Stimulated activated CD4-positive, alpha-beta T cell treated with anti-CD3 and anti-CD28 coated beads, Interleukin-2, amount 100 ng/mL, for 48 hours (primary cell): ENCODE measurements at regions not wholly inside any gene's neighbourhood (a gene's known extent, or its start where the extent isn't known, plus 50 kb on each side); places are given as distances from the start of the nearest gene placed in this dataset.
A peak's percentile ranks its signal among the peaks of the same experiment; 100 is the strongest.
"Not testable (repeated sequence)": the region's sequence is repeated elsewhere in the genome, so short reads cannot be mapped to it uniquely, and the experiment has no call there.

Experiments used
- DNase-seq, 2 donors: peaks; one replicate each; pipeline ENCODE4 v3.0.0-alpha.2; 2020

DNA sequence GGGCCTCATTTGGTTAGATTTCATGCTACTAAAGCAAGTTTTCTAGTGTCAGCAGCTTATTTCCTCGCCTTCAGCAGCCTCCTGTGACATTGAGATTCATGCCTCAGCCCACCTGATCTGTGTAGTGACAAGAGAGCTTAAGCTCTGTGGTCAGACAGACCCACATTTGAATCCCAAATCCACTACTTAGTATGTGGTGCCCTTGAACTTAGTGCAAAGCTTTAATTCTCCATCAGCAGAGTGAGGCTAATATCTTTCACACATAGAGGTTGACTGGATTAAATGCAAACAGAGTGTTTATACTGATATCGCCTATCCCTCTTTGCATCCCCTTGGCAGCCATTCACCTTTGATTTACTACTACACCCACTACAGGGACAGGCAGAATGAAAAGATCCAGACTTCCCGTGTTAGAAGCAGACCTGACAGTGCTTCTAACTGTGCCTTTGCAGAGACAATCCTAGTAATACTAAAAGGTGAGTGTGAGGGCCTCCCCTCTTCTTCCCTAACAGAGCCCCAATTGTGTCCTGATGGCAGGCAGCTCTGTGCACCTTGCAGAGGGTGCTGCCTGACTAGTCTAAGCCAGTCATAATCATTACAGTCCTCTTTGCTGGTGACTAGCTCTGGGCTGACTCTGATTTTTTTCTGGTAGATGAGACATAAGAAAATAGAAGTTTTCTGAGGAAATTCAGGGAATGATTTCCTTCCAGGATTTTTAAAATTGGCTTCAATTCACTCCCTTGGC lies 264.0 kb downstream of the CTH start:
- DNase-seq: no peak

DNA sequence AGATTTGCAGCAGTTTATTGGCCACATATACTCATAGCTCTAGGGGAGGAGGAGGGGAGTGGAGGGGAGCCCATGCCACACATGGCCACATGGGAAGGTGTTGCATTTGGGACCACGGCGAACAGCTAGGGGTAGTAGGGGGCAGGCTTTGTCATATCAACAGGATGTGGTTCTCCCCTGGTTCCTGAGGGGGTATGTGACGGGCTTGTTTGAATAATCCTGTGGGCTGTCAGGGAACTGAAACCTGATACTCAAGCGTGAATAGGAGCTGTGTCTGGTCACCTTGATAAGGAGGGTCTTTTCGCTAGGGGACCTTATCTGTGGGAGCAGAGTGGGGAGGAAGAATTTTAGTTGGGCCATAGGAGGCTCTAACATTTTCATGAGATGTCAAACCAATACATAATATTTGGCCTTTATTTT lies 264.7 kb downstream of the CTH start:
- DNase-seq: no peak

DNA sequence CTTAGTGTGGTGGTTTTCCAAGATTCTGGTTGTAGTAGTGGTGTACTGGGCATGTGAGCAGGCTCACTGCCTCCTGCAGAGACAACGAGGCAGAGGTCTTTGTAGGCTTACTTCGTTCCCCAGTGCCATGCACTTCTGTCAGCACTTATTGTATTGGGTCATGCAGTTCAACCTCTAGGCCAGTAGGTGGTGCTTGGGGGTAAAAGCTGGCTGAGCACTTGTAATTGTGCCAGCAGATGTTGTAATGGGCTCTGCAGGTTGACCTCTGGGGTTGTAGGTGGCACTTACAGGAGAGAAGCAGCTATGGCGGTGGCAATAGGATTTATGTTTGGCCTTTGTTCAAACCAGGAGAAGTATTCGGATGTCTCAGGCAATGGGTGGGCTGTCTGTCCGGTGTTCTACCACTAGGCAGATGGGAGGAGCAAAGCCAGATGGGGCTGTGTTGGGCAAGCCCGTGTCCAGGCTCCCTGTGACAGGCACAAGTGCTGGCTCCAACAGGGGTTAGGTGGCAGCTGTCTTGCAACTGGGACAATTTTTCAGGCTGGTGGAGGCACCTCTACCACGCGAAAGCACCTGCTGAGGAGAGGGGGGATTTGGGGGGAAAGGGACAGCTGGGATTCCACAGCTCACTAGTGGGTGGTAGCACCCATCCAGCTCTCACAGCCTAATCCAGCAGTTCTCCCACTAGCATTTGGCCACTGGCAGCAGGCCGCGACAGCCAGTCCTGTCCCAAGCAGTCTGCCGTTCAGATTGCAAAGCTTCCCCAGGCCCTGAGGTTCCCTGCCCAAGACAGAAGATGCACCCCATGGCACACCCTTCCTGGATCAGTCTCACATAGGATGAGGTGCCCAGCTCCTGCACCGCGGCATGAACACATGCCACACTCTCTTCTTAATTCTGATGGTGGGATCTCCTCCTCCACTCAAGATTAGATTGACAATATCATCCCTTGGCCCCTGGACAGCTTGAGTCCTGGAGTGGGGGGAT lies 274.5 kb downstream of the CTH start:
- DNase-seq: peak; percentile 14 to 18

DNA sequence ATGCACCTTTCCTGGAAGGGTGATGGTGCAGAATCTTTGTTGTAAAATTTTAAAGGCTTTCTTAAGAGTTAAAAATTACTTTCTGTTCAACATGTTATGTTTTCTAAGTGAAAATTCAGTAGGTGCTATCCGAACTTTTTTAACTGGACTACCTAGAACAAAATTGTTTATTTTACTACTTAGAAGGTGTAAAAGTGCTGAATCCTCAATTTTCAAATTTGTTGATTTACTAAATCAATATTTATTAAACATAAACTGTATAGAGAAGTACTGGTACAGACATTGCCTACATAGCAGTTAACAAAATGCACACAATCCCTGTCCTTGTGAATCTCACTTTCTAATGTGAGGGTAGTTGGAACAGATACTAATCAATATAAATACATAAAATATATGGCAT lies 277.5 kb downstream of the CTH start:
- no peak for DNase-seq

DNA sequence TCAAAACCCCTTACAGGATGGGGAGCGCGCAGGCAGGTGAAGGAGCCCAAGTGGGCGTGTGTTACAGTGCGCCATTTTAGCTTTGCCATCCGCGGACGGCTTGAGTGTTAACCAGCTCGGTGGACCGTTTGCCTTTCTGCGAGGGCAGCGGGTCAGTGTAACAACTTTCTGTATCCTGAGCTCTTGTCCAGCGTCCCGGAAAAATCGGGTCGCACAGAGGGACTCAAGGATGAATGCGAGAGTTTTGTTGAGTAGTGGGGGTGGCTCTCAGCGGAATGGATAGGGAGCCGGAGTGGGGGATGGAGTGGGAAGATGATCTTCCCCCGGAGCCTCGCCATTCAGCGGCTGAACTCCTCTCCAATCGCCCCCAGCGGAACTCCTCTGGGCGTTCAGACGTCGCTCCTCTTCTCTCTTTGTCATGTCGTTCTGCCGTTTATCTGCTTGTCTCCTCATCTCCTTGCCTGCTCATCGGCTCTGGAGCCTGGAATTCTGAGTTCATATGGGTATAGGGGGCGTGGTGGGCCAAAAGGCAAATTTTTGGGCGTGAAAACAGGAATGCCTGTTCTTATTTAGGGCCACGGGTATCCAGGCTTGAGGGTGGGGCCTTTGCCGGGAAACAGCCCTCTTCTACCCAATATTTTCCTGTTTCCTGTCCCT lies 295.4 kb downstream of the CTH start:
- no peak for DNase-seq

DNA sequence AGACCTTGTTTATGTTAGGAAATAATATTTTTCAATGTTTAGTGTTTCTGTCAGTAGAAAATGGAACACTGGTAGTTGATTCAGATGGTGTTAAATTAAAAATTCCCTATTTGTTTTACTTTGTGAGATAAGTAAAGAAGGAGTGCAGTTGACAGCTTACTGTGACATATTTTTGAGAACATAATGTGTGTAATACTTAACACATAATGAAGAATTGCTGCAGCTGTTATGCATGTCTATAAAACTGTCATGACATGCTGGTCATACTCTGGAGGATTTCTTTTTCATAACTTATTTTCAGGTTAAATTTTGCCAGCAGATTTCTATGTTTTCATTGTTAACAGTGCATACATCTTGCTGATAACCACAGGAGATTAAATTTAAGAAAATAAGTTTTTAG lies 296.1 kb downstream of the CTH start:
- no peak for DNase-seq

DNA sequence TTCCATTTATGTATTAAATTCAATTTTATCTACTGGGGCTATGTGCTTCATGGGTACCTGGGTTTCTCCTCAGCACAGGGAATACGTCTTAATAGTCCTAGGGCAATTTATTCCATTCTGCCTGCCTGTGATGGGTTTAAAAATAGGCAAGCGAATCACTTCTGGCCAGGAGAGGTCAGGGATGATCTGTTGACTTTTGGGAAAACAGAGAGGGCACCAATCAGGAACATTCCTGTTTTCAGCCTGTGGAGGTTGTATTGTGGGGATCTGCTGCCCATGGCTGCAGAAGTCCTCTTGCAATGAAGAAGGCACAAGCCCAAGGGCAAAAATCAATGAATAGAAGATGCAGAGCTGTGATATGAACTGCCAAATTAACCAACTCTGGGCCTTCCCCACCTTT lies 303.1 kb downstream of the CTH start:
- no peak for DNase-seq

DNA sequence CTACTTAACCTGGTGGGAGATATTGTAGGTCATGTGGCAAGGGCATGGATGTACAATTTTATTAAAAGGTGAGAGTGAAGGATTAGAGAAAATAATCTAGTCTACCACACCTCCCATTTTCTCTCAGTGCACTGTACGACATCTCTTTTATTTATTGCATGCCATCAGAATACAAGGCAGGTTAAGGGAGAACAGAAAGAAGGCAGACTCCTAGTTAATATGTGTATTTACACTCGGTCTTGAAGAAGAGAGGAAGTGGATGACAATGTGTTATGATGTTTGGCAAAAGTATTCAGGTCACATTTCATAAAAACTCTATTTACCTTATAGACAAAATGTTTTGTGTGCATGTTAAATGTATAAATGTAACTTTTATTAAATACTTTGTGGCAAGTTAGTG lies 306.1 kb downstream of the CTH start:
- DNase-seq: no peak

DNA sequence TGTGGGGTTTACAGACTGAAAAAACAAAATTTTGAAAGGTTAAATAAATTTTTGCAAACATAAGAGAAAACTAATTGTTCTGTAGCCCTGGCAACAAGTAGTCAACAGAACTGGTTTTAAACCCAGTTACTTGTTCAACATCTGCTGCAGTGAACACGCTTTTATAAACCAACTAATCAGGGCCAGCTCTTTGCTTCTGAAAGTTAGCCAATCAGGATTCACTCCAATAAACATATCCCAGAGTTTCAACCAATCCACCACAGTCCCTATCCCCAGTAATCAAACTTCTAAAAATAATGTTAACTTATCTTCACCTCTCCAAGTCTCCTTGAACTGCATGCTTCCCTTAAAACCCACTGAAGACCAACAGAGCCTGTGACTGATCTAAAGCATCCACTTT lies 306.6 kb downstream of the CTH start:
- no peak for DNase-seq

DNA sequence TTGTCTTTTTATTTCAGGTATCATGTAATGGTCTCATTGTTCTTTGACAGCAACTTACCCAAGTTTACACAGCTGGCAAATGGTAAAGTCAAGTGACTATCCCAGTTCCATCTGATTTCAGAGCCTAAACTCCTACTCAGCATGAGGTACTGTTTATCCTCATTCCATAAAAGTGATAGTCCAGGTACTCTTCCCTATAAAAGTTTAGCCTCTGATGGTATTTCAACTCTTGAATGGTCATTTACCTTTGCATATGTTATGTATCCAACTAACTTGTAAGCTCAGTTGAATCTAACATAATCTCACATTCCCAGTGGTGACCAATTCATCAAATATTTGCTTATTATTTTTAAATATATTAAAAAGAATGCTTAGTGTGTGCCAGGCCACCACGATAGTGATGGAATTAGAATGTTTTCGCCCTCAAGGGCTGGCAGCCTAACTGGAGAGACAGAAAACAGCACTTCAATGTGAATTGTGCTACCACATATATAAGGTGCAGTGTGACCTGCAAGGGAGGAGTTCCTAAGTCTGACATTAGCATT lies 307.1 kb downstream of the CTH start:
- no peak for DNase-seq

DNA sequence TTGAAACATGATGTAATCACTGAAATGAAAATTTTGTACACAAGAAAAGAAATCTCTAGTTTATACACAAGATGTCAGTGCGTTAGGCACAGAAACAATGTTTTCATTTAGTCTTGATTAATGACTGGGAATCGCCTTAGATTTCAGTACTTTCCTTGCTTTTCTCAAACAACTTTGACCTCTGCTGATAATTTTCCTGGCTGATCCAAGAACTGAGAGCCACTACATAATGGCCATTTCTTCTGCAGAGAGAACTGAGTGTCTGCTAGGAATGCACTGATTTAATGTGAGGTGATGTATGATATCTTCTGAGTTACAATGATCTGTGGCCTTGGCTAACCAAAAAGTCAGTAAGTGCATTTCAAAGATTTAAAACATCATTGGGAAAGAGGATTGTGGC lies 308.1 kb downstream of the CTH start:
- no peak for DNase-seq

DNA sequence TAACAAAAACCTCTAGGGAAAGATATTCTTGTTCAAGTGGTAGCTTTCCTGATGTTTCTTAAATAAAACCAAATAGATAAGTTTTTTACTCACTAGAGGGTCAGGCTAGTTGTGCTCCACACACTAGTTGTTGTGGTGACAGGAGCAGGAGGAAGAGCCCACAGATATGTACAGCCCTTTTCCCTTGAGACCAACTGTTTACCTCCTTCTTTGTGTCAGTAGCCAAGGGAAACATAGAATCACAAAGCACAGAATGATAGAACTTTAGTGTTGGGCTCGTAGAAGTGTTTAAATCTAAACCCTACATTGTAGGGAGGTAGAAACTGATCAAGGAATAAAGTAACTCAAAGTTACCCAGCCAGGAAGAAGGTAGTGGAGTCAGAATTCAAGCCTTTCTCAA lies 309.0 kb downstream of the CTH start:
- DNase-seq: no peak

DNA sequence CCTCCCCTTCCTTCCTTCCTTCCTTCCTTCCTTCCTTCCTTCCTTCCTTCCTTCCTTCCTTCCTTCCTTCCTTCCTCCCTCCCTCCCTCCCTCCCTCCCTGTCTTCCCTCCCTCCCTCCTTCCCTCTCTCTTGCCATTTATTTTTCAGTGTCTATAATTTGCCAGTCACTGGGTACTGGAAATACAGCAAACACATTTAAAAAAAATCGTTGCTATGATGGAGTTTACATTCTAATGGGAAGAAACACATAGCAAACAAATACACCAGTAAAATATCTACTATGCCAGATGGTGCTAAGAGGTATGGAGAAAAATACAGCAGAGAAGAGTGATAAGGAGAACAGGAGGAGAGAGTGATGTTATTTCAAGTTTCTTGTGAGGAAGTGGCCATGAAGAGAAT lies 309.5 kb downstream of the CTH start:
- no peak for DNase-seq

DNA sequence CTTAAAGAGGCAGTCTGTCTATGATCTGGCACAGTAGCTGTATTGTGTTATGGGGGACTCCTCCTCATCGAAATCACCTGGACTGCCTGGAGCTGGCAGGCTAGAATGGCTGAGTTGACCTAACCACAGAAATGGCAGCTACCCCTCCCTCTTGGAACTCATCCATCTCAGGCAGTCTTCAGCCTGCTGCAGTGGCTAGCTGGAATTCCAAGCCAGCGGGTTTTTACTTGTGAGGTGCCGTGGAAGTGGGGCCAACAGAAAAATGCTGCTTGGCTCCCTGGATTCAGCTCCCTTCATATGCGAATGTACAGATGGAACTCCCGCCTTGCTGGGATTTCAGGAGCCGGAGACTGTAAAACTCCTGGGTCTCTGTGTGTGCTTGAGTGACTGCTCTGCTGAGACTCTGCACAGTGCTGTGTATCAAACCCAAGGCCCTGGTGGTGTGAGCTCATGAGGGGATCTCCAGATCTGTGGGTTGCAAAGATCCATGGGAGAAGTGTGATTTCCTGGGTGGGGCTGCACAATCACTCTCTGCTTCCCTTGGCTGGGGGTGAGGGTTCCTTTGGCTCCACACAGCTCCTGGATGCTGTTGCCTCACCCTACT lies 316.9 kb downstream of the CTH start:
- no peak for DNase-seq

DNA sequence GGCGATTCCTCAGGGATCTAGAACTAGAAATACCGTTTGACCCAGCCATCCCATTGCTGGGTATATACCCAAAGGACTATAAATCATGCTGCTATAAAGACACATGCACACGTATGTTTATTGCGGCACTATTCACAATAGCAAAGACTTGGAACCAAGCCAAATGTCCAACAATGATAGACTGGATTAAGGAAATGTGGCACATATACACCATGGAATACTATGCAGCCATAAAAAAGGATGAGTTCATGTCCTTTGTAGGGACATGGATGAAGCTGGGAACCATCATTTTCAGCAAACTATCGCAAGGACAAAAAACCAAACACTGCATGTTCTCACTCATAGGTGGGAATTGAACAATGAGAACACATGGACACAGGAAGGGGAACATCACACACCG lies 311.1 kb downstream of the PTGER3 start:
- DNase-seq: not testable (repeated sequence)

DNA sequence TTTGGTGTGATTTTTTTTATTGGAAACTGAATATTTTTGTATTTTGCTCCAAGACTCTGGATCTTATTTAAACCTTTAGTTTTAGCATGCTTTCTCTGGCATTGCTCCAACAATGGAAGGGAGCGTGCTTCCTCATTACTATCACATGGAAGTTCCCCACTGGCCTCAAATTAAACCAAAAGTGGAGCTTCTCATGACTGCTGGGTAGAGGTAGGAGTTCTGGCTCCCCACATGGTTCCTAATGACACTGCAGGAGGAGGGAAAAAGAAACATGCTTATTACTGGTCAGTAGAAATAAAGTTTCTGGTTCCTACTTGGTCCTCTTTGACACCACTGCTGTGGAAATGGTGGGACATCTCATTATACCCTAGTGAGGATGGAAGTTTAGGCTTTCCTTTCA lies 310.5 kb downstream of the PTGER3 start:
- no peak for DNase-seq

DNA sequence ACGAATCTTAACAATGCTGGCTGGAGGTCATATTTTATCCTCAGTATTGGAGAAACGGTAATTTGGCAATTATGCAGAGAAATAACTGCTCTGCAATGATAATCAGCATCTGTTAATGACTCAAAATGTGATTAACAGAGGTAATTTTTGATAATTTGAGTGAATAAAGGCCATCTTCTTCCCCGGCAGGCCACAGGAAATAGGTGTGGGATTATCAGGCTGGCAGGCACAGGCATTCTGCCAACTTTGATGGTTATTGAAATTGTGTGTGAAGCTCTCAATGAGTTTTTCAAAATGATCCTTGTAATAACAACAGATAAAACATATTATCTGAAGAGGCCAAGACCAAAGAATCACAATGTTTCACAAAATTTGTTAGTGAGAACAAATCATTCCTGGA lies 309.0 kb downstream of the PTGER3 start:
- DNase-seq: no peak

DNA sequence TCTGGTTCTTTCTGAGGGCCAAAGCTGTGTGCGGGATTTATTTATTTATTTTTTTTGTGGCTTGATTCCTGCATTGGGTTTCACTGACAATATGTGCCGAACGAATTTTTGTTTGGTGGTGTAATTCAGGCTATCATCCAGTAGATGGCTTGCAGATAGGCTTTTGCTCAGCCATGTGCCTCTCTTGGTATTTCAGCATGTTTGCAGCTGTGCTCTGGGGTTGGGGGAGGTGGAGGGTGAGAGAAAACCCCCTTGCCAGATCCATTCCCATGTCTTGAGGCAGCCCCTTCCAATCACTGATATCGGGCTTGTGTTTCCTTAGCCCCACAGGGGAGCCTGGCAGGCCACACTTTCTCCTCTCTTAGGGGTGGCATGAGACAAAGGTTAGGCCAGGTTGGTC lies 302.4 kb downstream of the PTGER3 start:
- no peak for DNase-seq

DNA sequence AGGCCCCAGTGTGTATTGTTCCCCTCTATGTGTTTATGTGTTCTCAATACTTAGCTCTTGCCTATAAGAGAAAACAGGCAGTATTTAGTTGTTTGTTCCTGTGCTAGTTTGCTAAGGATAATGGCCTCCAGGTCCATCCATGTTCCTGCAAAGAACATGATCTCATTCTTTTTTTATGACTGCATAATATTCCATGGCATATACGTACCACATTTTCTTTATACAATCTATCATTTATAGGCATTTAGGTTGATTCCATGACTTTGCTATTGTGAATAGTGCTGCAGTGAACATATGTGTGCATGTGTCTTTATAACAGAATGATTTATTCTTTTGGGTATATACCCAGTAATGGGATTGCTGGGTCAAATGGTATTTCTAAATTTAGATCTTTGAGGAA lies 301.6 kb downstream of the PTGER3 start:
- DNase-seq: not testable (repeated sequence)

DNA sequence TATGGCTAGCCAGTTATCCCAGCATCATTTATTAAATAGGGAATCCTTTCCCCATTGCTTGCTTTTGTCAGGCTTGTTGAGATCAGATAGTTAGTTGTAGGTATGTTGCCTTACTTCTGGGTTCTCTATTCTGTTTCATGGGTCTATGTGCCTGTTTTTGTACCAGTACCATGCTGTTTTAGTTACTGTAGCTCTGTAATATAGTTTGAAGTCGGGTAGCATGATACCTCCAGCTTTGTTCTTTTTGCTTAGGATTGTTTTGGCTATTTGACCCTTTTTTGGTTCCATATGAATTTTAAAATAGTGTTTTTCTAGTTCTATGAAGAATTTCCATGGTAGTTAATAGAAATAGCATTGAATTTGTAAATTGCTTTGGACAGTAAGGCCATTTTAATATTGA lies 300.5 kb downstream of the PTGER3 start:
- not testable (repeated sequence) for DNase-seq

DNA sequence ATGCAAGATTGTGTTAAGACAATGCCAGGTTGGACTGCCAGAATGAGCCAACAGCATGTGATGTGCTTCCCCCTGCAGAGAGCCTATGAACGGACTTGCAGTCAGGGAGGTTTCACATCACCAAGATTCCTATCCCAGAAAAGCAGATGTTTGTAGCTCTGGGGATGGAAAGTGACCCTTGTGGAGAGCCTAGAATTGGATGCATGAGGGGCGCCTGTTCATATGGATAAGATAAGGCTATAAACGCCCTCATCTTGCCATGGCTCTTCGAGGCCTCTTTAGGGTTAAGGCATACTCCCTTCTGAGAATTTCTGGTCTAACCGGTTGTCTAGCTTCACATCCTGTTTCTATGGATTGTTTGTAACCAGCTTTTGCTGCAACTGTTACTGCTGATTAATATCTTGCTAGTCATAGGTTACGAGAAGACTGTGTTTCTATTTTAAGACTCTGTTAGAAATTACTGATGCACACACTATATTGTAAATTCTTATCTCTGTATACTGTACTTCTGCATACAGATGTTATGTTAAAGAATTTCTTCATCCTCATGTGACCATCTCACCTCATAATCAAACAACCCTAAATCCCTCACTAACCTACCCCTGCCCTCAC lies 295.8 kb downstream of the PTGER3 start:
- not testable (repeated sequence) for DNase-seq

DNA sequence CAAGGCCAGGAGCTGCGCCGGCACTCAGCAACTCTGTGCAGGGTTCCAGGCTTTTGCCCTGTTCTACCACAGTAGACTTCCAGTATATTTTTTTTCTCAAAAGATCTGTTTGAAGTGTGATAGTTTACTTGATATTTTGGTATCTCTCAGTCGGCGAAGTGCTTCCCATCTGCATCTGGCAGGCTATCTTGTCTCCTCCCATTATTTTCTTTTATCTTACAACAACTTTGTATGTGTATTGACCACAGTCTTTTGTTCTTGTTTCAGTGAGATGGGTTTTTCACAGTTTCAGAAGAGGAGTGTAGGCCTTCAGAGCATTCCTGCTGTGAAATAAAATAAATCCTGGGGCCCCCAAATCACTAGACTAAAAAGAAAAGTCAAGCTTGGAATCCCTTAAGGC lies 292.9 kb downstream of the PTGER3 start:
- no peak for DNase-seq
